ENCODE measurements at regions not wholly inside any gene's neighbourhood (a gene's known extent, or its start where the extent isn't known, plus 50 kb on each side); places are given as distances from the start of the nearest gene placed in this dataset.

DNA sequence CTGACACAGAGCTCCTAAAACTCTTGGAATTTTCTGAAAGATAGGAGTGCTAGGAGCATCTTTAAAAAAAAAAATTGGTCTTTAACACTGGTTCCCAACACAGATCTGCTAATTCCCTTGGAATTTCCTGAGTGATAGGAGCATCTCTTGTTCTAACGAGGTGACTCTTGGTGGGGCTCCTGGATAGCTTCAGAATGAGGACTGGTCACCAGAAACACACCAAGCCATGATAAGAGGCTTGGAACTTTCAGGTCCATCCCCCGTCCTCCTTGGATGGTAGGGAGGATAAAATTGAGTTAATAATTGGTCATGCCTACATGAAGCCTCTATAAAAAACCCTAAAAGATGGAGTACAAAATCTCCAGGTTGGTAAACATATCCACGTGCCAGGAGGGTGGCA is 64.5 kb upstream of the LDLRAD3 start:
- no peak overlapping the region for H3K4me3 ChIP-seq (ENCODE audit: low read depth, low read length, poor library complexity, severe bottlenecking)
- intact Hi-C loops (cut with micrococcal nuclease; ENCODE audit: unreplicated experiment): no loop called here
- no peak for DNase-seq (ENCODE audit: low spot score)
- CTCF ChIA-PET: no interaction called here
- POLR2A ChIA-PET (ENCODE audit: low non-redundant PET): no interaction called here
- H3K9me3 ChIP-seq (ENCODE audit: low read depth, low read length, poor library complexity, severe bottlenecking): no peaks in the 10 kb centered on the region
- H3K27me3 ChIP-seq (replicated peaks; ENCODE audit: insufficient read depth, low read depth, low read length, poor library complexity): peaks cover 25% of the 10 kb centered on the region
- H3K36me3 ChIP-seq (ENCODE audit: insufficient read depth, low read length, poor library complexity, severe bottlenecking): no peaks in the 10 kb centered on the region
- TF ChIP-seq, protein P1, sequence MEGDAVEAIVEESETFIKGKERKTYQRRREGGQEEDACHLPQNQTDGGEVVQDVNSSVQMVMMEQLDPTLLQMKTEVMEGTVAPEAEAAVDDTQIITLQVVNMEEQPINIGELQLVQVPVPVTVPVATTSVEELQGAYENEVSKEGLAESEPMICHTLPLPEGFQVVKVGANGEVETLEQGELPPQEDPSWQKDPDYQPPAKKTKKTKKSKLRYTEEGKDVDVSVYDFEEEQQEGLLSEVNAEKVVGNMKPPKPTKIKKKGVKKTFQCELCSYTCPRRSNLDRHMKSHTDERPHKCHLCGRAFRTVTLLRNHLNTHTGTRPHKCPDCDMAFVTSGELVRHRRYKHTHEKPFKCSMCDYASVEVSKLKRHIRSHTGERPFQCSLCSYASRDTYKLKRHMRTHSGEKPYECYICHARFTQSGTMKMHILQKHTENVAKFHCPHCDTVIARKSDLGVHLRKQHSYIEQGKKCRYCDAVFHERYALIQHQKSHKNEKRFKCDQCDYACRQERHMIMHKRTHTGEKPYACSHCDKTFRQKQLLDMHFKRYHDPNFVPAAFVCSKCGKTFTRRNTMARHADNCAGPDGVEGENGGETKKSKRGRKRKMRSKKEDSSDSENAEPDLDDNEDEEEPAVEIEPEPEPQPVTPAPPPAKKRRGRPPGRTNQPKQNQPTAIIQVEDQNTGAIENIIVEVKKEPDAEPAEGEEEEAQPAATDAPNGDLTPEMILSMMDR (conservative IDR thresholded peaks at IDR 0.05; ENCODE audit: low read depth, low read length): no peak
- TF ChIP-seq EZH2 (IDR thresholded peaks at IDR 0.05; ENCODE audit: borderline replicate concordance, low read depth, low read length, poor library complexity, severe bottlenecking): no peak
- no TSS peak for BruUV-seq (replicated peaks)
- H3K4me1 ChIP-seq (ENCODE audit: insufficient read depth, low read length, poor library complexity, severe bottlenecking): no peaks in the 10 kb centered on the region
- no peak overlapping the region for H3K27ac ChIP-seq (ENCODE audit: low read depth, low read length, poor library complexity, severe bottlenecking)

DNA sequence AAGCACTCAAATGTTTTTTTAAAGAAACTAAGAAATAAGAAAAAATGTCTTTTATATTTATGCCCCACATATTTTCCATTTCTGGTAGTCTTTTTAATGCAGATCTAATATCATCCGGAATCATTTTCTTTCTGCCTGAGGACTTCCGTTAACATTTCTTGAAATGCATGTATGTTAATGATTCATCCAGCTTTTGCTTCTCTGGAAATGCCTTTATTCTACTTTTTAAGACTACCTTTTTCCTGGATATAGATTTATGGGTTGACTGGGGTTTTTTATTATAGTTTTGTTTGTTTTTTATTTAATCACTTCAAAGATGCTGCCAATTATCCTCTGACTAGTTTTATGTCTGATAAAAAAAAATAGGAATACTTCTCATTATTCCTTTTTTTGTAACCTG is 57.1 kb upstream of the LDLRAD3 start:
- no peaks in the 10 kb centered on the region for H3K9me3 ChIP-seq (ENCODE audit: low read depth, low read length, poor library complexity, severe bottlenecking)
- intact Hi-C loops (cut with micrococcal nuclease; ENCODE audit: unreplicated experiment): no loop called here
- no TSS peak for BruUV-seq (replicated peaks)
- H3K4me3 ChIP-seq (ENCODE audit: low read depth, low read length, poor library complexity, severe bottlenecking): no peak overlapping the region
- TF ChIP-seq, protein P1 (conservative IDR thresholded peaks at IDR 0.05; ENCODE audit: low read depth, low read length): no peak
- no peak for TF ChIP-seq EZH2 (IDR thresholded peaks at IDR 0.05; ENCODE audit: borderline replicate concordance, low read depth, low read length, poor library complexity, severe bottlenecking)
- H3K27ac ChIP-seq (ENCODE audit: low read depth, low read length, poor library complexity, severe bottlenecking): no peak overlapping the region
- ChIA-PET CTCF (no interaction called here), POLR2A (ENCODE audit: low non-redundant PET) (no interaction called here)
- H3K4me1 ChIP-seq (ENCODE audit: insufficient read depth, low read length, poor library complexity, severe bottlenecking): no peaks in the 10 kb centered on the region
- DNase-seq (ENCODE audit: low spot score): no peak
- no peaks in the 10 kb centered on the region for H3K36me3 ChIP-seq (ENCODE audit: insufficient read depth, low read length, poor library complexity, severe bottlenecking)
- peaks cover 15% of the 10 kb centered on the region for H3K27me3 ChIP-seq (replicated peaks; ENCODE audit: insufficient read depth, low read depth, low read length, poor library complexity)

DNA sequence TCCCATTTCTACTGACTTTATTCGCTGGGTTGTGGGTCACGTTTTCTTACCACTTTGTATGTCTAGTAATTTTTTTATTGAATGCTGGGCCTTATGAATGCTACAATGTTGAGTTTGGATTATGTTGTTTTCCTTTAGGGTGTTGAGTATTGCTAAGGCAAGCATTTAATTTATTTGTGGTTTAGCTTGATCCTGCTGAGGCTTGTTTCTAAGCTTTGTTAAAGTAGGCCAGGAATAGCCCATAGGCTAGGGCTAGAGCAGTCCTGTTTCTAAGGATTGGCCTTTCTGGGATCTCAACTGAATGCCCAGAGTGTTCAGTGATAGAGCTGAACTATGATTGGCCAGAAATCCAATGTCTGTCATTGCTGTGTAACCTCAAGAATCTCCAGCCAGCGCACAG is 56.1 kb upstream of the LDLRAD3 start:
- TF ChIP-seq EZH2 (IDR thresholded peaks at IDR 0.05; ENCODE audit: borderline replicate concordance, low read depth, low read length, poor library complexity, severe bottlenecking): no peak
- TF ChIP-seq, protein P1 (conservative IDR thresholded peaks at IDR 0.05; ENCODE audit: low read depth, low read length): no peak
- H3K27me3 ChIP-seq (replicated peaks; ENCODE audit: insufficient read depth, low read depth, low read length, poor library complexity): peaks cover 6% of the 10 kb centered on the region
- no peak for DNase-seq (ENCODE audit: low spot score)
- no peak overlapping the region for H3K27ac ChIP-seq (ENCODE audit: low read depth, low read length, poor library complexity, severe bottlenecking)
- H3K9me3 ChIP-seq (ENCODE audit: low read depth, low read length, poor library complexity, severe bottlenecking): no peaks in the 10 kb centered on the region
- BruUV-seq (replicated peaks): no TSS peak
- intact Hi-C loops (cut with micrococcal nuclease; ENCODE audit: unreplicated experiment): no loop called here
- ChIA-PET CTCF (no interaction called here), POLR2A (ENCODE audit: low non-redundant PET) (no interaction called here)
- H3K36me3 ChIP-seq (ENCODE audit: insufficient read depth, low read length, poor library complexity, severe bottlenecking): no peaks in the 10 kb centered on the region
- no peak overlapping the region for H3K4me3 ChIP-seq (ENCODE audit: low read depth, low read length, poor library complexity, severe bottlenecking)
- no peaks in the 10 kb centered on the region for H3K4me1 ChIP-seq (ENCODE audit: insufficient read depth, low read length, poor library complexity, severe bottlenecking)
